ENCODE measurements at regions not wholly inside any gene's neighbourhood (a gene's known extent, or its start where the extent isn't known, plus 50 kb on each side); places are given as distances from the start of the nearest gene placed in this dataset.

DNA sequence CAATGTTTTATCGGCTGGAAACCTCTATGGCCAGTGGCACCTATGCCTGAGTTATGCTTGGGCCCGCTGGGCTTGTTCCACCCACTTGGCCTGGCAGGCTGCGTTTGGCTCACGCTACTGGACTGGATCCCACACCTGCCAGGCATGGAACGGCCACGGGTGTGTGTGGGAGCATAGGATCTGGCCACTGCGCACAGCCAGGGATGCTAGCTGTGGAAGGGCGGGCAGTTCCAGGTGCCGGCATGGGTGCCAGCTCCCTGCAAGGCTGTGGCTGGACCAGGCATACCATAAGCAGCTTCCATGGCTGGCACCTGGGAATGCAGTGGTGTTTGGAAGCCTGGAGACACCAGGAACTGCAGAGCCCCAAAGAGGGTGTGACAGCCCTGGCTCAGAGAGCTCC is 1063.9 kb upstream of the ACO1 start:
- no peak overlapping the region for H3K27ac ChIP-seq (ENCODE audit: low read depth, low read length, poor library complexity, severe bottlenecking)
- no peak for TF ChIP-seq EZH2 (IDR thresholded peaks at IDR 0.05; ENCODE audit: borderline replicate concordance, low read length)
- TF ChIP-seq, protein P1, sequence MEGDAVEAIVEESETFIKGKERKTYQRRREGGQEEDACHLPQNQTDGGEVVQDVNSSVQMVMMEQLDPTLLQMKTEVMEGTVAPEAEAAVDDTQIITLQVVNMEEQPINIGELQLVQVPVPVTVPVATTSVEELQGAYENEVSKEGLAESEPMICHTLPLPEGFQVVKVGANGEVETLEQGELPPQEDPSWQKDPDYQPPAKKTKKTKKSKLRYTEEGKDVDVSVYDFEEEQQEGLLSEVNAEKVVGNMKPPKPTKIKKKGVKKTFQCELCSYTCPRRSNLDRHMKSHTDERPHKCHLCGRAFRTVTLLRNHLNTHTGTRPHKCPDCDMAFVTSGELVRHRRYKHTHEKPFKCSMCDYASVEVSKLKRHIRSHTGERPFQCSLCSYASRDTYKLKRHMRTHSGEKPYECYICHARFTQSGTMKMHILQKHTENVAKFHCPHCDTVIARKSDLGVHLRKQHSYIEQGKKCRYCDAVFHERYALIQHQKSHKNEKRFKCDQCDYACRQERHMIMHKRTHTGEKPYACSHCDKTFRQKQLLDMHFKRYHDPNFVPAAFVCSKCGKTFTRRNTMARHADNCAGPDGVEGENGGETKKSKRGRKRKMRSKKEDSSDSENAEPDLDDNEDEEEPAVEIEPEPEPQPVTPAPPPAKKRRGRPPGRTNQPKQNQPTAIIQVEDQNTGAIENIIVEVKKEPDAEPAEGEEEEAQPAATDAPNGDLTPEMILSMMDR (IDR thresholded peaks at IDR 0.05; ENCODE audit: low read length) = no peak
- no peaks in the 10 kb centered on the region for H3K36me3 ChIP-seq (ENCODE audit: insufficient read depth, low read length)
- H3K4me1 ChIP-seq (ENCODE audit: insufficient read depth, low read length, severe bottlenecking) = peaks cover 25% of the 10 kb centered on the region
- H3K9ac ChIP-seq (ENCODE audit: low read length) = no peak overlapping the region
- H3K79me2 ChIP-seq (ENCODE audit: insufficient read depth, low read length) = no peaks in the 10 kb centered on the region
- H3K4me2 ChIP-seq (ENCODE audit: low read length) = no peak overlapping the region
- H3K9me2 ChIP-seq (ENCODE audit: low read depth, low read length) = no peaks in the 10 kb centered on the region
- no peaks in the 10 kb centered on the region for H3K27me3 ChIP-seq (ENCODE audit: insufficient read depth, low read length)
- no peak overlapping the region for H3K4me3 ChIP-seq (ENCODE audit: low read depth, low read length, poor library complexity, severe bottlenecking)
- no peak overlapping the region for H2AFZ ChIP-seq (ENCODE audit: low read length)
- no peaks in the 10 kb centered on the region for H3F3A ChIP-seq (ENCODE audit: insufficient read depth, low read length)
- H3K9me3 ChIP-seq (ENCODE audit: low read length) = no peaks in the 10 kb centered on the region
- no peaks in the 10 kb centered on the region for H4K20me1 ChIP-seq (ENCODE audit: insufficient read depth, low read length)

DNA sequence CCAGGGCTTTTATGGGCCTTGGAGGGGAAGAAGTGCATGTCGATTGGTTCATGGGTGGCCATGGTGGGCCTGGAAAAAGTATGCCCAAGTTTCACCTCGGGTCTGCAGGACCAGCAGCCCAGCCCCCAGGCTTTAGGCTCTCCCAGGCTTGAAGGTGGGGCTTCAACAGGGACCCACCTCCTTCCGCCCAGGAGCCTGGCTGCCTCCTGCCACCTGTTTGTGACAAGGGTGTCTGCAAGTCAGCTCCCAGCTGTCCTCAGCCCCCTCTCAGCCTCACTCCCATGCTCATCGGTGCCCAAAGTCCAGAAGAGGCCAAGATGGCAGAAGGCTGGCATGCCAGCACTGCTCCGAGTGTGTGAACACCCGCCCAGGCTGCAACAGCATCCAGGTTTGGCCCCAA is 1063.2 kb upstream of the ACO1 start:
- Histone ChIP-seq H4K20me1 (ENCODE audit: insufficient read depth, low read length) (no peaks in the 10 kb centered on the region), H3K9ac (ENCODE audit: low read length) (no peak overlapping the region), H3K4me3 (ENCODE audit: low read depth, low read length, poor library complexity, severe bottlenecking) (no peak overlapping the region), H3K27ac (ENCODE audit: low read depth, low read length, poor library complexity, severe bottlenecking) (no peak overlapping the region), H3K79me2 (ENCODE audit: insufficient read depth, low read length) (no peaks in the 10 kb centered on the region), H3K9me3 (ENCODE audit: low read length) (no peaks in the 10 kb centered on the region), H3K36me3 (ENCODE audit: insufficient read depth, low read length) (no peaks in the 10 kb centered on the region), H3K4me1 (ENCODE audit: insufficient read depth, low read length, severe bottlenecking) (peaks cover 30% of the 10 kb centered on the region), H3K4me2 (ENCODE audit: low read length) (no peak overlapping the region), H3K9me2 (ENCODE audit: low read depth, low read length) (no peaks in the 10 kb centered on the region), H3F3A (ENCODE audit: insufficient read depth, low read length) (no peaks in the 10 kb centered on the region), H3K27me3 (ENCODE audit: insufficient read depth, low read length) (no peaks in the 10 kb centered on the region), H2AFZ (ENCODE audit: low read length) (no peak overlapping the region)
- TF ChIP-seq, protein P1 (IDR thresholded peaks at IDR 0.05; ENCODE audit: low read length) = no peak
- no peak for TF ChIP-seq EZH2 (IDR thresholded peaks at IDR 0.05; ENCODE audit: borderline replicate concordance, low read length)

DNA sequence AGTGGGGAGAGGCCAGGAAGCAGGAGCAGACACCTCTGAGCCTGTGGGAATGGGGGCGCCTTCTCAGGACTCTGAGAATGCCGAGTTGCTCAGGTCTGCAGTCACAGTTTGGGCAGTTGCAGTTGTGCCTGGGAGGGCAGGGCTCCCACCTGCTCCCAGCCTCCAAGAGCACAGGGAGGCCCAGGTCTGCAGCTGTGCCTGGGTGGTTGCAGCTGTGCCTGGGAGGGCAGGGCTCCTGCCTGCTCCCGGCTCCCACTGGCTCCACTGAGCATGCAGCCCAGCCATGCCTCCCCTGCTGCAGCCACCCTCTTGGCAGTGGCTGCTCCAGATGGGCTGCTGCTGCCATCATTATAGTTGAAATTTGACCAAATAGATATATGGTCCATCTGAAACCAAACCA is 1062.8 kb upstream of the ACO1 start:
- no peak overlapping the region for H2AFZ ChIP-seq (ENCODE audit: low read length)
- H3K4me1 ChIP-seq (ENCODE audit: insufficient read depth, low read length, severe bottlenecking) = peaks cover 30% of the 10 kb centered on the region
- H3K4me3 ChIP-seq (ENCODE audit: low read depth, low read length, poor library complexity, severe bottlenecking) = no peak overlapping the region
- H3K27ac ChIP-seq (ENCODE audit: low read depth, low read length, poor library complexity, severe bottlenecking) = no peak overlapping the region
- no peak overlapping the region for H3K9ac ChIP-seq (ENCODE audit: low read length)
- no peaks in the 10 kb centered on the region for H3K79me2 ChIP-seq (ENCODE audit: insufficient read depth, low read length)
- TF ChIP-seq EZH2 (IDR thresholded peaks at IDR 0.05; ENCODE audit: borderline replicate concordance, low read length) = no peak
- TF ChIP-seq, protein P1 (IDR thresholded peaks at IDR 0.05; ENCODE audit: low read length) = no peak
- no peaks in the 10 kb centered on the region for H3F3A ChIP-seq (ENCODE audit: insufficient read depth, low read length)
- H3K36me3 ChIP-seq (ENCODE audit: insufficient read depth, low read length) = no peaks in the 10 kb centered on the region
- H4K20me1 ChIP-seq (ENCODE audit: insufficient read depth, low read length) = no peaks in the 10 kb centered on the region
- H3K9me2 ChIP-seq (ENCODE audit: low read depth, low read length) = no peaks in the 10 kb centered on the region
- H3K9me3 ChIP-seq (ENCODE audit: low read length) = no peaks in the 10 kb centered on the region
- no peak overlapping the region for H3K4me2 ChIP-seq (ENCODE audit: low read length)
- H3K27me3 ChIP-seq (ENCODE audit: insufficient read depth, low read length) = no peaks in the 10 kb centered on the region
